CD4-positive, alpha-beta T cell treated with Interleukin-21 for 1 hour (primary cell): ENCODE measurements at regions not wholly inside any gene's neighbourhood (a gene's known extent, or its start where the extent isn't known, plus 50 kb on each side); places are given as distances from the start of the nearest gene placed in this dataset.

Source experiments
- DNase-seq: peaks from one replicate; pipeline ENCODE4 v3.0.0-alpha.2; 2020

GRCh38 chr12:91608542-91608941, 425.9 kb upstream of the DCN start:
- no peak for DNase-seq

- no peak for DNase-seq
Observed at GRCh38 chr12:91606662-91607377, 424.2 kb upstream of the DCN start.

GRCh38 chr12:91604897-91605296, 422.3 kb upstream of the DCN start:
- no peak for DNase-seq

- no peak for DNase-seq
Observed at GRCh38 chr12:91603060-91603459, 420.4 kb upstream of the DCN start.

- no peak for DNase-seq
Observed at GRCh38 chr12:91601054-91601453, 418.4 kb upstream of the DCN start.

GRCh38 chr12:91594715-91595114, 412.1 kb upstream of the DCN start:
- DNase-seq, result no peak

GRCh38 chr12:91591639-91591987, 409.0 kb upstream of the DCN start:
- no peak for DNase-seq

- no peak for DNase-seq
Observed at GRCh38 chr12:91590966-91591638, 408.5 kb upstream of the DCN start.

GRCh38 chr12:91588874-91589454, 406.3 kb upstream of the DCN start:
- no peak for DNase-seq

- DNase-seq, result no peak
Observed at GRCh38 chr12:91586015-91586414, 403.4 kb upstream of the DCN start.

DNA sequence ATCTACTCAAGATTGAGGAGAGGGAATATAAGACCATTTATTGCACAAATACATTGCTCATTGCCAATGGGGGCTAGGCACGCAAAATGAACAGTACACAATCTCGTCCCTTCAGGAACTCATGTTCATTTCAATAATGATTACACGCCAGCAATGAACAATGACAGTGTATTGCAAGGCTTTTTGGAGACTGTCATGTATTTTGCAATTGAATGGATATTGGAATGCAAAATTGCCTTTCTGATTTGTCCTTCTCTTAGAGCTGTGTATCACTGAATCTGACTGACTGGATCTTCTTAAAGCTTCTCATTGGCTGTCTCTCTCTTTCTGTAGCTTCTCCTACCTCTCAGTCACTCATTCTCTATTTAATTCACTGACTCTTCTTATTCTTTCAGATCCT, 400.2 kb upstream of the DCN start:
- DNase-seq, result no peak

DNA sequence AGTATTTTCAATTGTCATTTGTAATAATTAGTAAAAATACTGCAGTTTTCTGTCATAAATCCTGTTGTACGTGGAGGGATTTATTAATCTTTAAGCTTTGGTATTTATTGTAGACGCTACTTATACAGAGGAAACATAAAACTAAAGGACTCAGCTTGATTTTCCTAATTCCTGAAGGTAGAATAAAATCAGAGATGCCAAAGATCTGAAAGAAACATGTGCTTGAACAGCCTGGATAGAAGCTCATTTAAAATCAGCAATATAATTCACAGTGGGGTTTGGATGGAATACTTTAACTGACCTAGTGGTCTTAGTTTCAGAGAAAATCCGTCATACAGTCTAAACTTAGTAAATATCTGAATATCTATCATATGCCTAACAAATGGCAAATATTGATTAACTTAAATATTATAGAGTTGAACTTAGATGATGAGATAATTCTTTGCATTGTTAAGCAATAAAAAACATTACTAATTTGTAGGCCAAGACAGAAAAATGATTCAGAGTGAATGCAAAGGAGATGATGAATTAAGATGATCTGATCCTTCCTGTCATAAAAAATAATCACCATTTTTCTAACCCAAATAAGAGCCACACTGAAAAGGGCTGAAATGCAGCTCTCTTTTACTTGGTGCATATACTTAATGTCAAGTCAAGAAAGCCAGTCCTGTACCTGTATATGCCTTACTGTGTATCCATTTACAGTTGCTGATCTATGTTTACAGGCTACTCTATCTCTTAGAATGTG, 397.1 kb upstream of the DCN start:
- no peak for DNase-seq

GRCh38 chr12:91577586-91578539, 395.2 kb upstream of the DCN start:
- DNase-seq, result peak; percentile 40

GRCh38 chr12:91576432-91576831, 393.8 kb upstream of the DCN start:
- DNase-seq, result no peak

- no peak for DNase-seq
Observed at GRCh38 chr12:91575630-91576029, 393.0 kb upstream of the DCN start.

DNA sequence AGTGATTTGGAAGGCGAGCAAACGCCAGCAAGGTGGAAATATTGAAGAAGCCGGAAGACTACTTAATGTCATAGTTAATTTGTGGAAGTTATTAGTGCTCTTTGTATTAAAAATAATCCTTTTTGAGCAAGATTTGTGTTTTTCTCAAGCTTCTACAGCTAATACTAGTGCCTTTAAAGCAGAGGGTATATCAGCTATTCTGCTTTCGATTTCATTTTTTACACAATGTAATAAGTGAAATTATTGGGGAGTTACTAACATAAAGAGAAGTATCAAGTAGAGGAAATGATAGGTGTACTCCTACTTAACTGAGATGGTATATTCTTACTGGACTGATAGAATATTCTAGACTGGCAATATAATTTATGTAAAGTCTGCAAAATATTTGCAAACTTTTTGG, 392.4 kb upstream of the DCN start:
- no peak for DNase-seq

- DNase-seq, result no peak
Observed at GRCh38 chr12:91574391-91574790, 391.8 kb upstream of the DCN start.

DNA sequence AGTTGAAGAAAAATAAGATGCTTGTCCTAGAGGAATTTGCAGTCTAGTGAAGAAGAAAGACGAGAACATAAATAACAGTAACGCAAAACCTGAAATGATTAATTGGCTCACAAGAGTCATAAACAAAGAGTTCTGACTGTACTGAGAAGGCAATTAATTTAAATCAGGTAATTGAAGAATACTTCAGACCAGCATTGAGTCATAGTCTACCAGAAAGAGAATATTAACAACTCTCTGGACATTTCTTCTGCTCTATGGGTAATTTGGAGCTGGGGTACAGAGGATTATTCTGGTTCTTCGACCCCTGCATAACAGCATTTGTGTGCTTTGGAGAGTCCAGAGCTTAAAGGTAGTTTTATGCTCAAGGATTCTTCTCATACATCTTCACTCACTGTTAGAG, 390.3 kb upstream of the DCN start:
- DNase-seq, result no peak

- no peak for DNase-seq
Observed at GRCh38 chr12:91567100-91567485, 384.5 kb upstream of the DCN start.

DNA sequence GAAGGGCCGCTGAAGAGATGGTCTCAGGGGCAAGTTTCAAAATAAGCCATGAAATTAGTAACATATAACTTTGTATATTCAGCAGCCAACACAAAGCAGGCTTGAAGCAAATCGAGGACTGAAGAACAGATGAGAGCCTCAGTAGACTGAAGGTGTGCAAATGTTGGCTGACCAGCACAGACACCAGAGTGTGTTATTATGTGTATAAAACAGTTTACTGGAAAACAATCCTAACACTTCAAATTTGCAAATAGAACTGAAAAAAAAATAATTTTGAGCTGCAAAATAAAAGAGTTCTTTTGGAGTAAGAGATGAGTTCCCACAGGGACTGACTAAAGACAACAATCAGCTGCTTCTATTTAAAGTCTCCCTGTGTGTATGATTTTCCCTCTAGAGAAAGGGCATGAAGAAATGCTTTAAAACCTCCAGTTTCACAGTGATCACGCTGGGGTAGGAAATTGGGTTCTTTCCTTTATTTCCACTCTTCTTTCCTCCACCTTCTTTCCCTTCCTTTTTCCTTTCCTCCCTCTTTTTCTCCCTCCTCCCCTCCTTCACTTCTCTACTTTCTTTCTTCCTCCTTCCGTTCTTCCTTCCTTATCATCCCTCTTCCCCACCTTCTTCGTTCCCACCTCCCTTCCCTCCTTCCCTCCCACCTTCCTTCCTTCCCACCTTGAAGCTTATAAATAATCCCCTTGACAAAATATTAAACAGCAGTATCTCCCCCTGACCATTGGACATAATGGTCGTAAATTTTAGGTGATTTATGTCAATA, 383.9 kb upstream of the DCN start:
- no peak for DNase-seq

DNA sequence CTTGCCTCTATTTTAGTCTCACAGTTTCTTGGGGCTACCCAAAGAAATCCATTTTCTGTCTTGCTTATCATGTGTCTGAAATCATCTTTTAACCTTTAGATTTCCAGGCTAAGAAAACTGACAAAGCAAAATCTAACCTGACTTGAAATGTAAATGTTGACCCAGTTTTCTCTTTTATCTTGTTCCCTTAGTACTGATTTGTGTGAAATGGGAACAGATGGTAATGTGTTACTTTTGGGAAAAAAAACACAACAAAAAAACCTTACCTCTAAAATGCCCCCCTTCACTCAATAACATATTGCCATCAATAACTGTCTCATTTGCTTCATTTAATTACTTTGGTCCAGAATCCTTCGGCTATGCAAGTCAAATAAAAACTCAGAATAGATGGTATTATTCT, 383.2 kb upstream of the DCN start:
- no peak for DNase-seq

- DNase-seq, result no peak
Observed at GRCh38 chr12:91565246-91565645, 382.6 kb upstream of the DCN start.
